ENCODE measurements at regions not wholly inside any gene's neighbourhood (a gene's known extent, or its start where the extent isn't known, plus 50 kb on each side); places are given as distances from the start of the nearest gene placed in this dataset.

DNA sequence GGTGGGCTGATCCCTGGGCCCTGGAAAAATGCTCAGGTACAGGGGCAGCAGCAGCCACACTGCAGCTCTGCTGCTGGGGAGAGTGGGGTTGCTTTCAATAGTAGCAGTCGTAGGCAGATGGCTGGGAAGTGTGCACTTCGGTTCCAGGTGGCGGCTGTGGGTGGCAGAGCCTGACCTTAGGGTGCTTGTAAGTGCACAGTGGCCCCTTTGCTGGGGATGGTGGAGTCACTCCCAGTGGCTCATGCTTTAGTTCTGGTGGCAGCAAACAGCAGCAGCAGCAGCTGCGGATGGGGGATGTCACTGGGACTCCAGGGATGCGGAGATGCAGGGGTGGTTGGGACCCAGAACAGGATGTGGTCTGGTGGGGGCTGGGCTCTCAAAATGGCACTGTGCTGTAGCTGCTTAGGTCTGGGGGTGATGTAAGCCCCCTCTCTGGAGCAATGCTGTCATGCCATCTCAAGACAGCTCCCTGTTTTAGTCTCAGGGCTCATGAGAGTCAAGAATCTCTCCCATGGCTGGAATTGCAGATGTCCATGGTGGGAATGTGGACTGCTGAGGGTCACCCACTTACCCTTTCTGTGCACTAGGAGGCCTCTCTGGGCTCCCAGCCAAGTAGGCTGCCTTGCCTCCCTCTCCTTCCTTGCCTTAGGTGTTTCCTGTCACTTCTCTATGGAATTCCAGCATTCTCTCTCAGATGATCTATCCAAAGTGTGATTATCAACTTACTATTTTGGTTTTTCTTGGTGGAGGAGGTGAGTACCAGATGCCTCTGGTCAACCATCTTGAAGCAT lies 146.7 kb upstream of the SLC22A23 start:
- TF ChIP-seq, protein P1, sequence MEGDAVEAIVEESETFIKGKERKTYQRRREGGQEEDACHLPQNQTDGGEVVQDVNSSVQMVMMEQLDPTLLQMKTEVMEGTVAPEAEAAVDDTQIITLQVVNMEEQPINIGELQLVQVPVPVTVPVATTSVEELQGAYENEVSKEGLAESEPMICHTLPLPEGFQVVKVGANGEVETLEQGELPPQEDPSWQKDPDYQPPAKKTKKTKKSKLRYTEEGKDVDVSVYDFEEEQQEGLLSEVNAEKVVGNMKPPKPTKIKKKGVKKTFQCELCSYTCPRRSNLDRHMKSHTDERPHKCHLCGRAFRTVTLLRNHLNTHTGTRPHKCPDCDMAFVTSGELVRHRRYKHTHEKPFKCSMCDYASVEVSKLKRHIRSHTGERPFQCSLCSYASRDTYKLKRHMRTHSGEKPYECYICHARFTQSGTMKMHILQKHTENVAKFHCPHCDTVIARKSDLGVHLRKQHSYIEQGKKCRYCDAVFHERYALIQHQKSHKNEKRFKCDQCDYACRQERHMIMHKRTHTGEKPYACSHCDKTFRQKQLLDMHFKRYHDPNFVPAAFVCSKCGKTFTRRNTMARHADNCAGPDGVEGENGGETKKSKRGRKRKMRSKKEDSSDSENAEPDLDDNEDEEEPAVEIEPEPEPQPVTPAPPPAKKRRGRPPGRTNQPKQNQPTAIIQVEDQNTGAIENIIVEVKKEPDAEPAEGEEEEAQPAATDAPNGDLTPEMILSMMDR (IDR thresholded peaks at IDR 0.05; ENCODE audit: low read depth, low read length) = no peak
- TF ChIP-seq POLR2A (IDR thresholded peaks at IDR 0.05; ENCODE audit: extremely low read depth, insufficient read length) = no peak

Data from NB4 (cell line).